ENCODE measurements at regions not wholly inside any gene's neighbourhood (a gene's known extent, or its start where the extent isn't known, plus 50 kb on each side); places are given as distances from the start of the nearest gene placed in this dataset.

GRCh38 chr18:68456985-68457384, 257.9 kb downstream of the TMX3 start:
- TF ChIP-seq, protein P1, sequence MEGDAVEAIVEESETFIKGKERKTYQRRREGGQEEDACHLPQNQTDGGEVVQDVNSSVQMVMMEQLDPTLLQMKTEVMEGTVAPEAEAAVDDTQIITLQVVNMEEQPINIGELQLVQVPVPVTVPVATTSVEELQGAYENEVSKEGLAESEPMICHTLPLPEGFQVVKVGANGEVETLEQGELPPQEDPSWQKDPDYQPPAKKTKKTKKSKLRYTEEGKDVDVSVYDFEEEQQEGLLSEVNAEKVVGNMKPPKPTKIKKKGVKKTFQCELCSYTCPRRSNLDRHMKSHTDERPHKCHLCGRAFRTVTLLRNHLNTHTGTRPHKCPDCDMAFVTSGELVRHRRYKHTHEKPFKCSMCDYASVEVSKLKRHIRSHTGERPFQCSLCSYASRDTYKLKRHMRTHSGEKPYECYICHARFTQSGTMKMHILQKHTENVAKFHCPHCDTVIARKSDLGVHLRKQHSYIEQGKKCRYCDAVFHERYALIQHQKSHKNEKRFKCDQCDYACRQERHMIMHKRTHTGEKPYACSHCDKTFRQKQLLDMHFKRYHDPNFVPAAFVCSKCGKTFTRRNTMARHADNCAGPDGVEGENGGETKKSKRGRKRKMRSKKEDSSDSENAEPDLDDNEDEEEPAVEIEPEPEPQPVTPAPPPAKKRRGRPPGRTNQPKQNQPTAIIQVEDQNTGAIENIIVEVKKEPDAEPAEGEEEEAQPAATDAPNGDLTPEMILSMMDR (conservative IDR thresholded peaks at IDR 0.05 in 1 of 2, IDR thresholded peaks at IDR 0.05 in 1 of 2; ENCODE audit: extremely low read depth in 1 of 2, insufficient read depth in 1 of 2, low read depth in 1 of 2, low read length in 2 of 2), result no peak
- no peak for TF ChIP-seq EZH2 (IDR thresholded peaks at IDR 0.05; ENCODE audit: borderline replicate concordance, low read length)

Data from mammary epithelial cell (primary cell).